ENCODE measurements at regions not wholly inside any gene's neighbourhood (a gene's known extent, or its start where the extent isn't known, plus 50 kb on each side); places are given as distances from the start of the nearest gene placed in this dataset.

- no peak for TF ChIP-seq POLR2A (IDR thresholded peaks at IDR 0.05; ENCODE audit: low read length)
- no peak for TF ChIP-seq CBX8 (IDR thresholded peaks at IDR 0.05)
- no peak for TF ChIP-seq FOXS1 (CRISPR knock-in tag; IDR thresholded peaks at IDR 0.05)
- no peak for TF ChIP-seq HES2 (IDR thresholded peaks at IDR 0.05)
- no peak for TF ChIP-seq EHMT2 (IDR thresholded peaks at IDR 0.05; ENCODE audit: low read depth)
- no peak for TF ChIP-seq CTCF (IDR thresholded peaks at IDR 0.05)
- TF ChIP-seq HOXB13 (CRISPR knock-in tag; IDR thresholded peaks at IDR 0.05; ENCODE audit: low read depth): no peak
- no peak for TF ChIP-seq KDM1A (IDR thresholded peaks at IDR 0.05; ENCODE audit: low read depth)
- no peak for TF ChIP-seq TFCP2L1 (CRISPR knock-in tag; IDR thresholded peaks at IDR 0.05)
- TF ChIP-seq ATOH8 (CRISPR knock-in tag; IDR thresholded peaks at IDR 0.05; ENCODE audit: low read depth): no peak
- no peak for TF ChIP-seq HOXB5 (CRISPR knock-in tag; IDR thresholded peaks at IDR 0.05)
- TF ChIP-seq POLR2AphosphoS2 (conservative IDR thresholded peaks at IDR 0.05; ENCODE audit: low read length): no peak
- Histone ChIP-seq H3K9me3 (0 out of 3 replicates have a peak, but pooled peaks cover 5% of the 10 kb centered on the region), H3K4me3 (no peak overlapping the region), H3K27ac (peak overlapping the region in 1 of 2 experiments; percentile 7; a peak in 1 of 6 replicates), H3K4me1 (no peaks in the 10 kb centered on the region), H3K4me2 (no peak overlapping the region)
- DNase-seq (ENCODE audit: low read depth in 1 of 2, low spot score in 1 of 2) (no peak), ATAC-seq (no peak), FAIRE-seq (no peak)
- POLR2A ChIA-PET: no interaction called here
- CTCF ChIA-PET: interaction anchor here (1.2 kb wide), 1 partner anchor 11 kb away, joined by 3 read pairs; no protein-coding TSS in a partner anchor
Observed at GRCh38 chr6:40968620-40969164, 70.3 kb downstream of the UNC5CL start.

- no peak for ATAC-seq
- H3K4me2 ChIP-seq: no peak overlapping the region
- no peaks in the 10 kb centered on the region for H3K9me3 ChIP-seq
- TF ChIP-seq NPAS2 (CRISPR knock-in tag; IDR thresholded peaks at IDR 0.05; ENCODE audit: borderline replicate concordance): no peak
- TF ChIP-seq HOXB13 (CRISPR knock-in tag; IDR thresholded peaks at IDR 0.05; ENCODE audit: low read depth): no peak
- no peak for TF ChIP-seq HMGXB4 (CRISPR knock-in tag; IDR thresholded peaks at IDR 0.05; ENCODE audit: borderline replicate concordance)
- TF ChIP-seq ELK1 (IDR thresholded peaks at IDR 0.05; ENCODE audit: low read depth, low read length): no peak
- TF ChIP-seq RFX5 (IDR thresholded peaks at IDR 0.05): no peak
- no peak for TF ChIP-seq HDAC2 (IDR thresholded peaks at IDR 0.05)
- peaks cover 9% of the 10 kb centered on the region for H3K4me1 ChIP-seq
- H3K27ac ChIP-seq: no peak overlapping the region
- WGBS (ENCODE audit: missing lambda C conversion rate): 90% methylated on average over 4 of the region's 4 CpGs
- ChIA-PET CTCF (no interaction called here), POLR2A (no interaction called here)
- no peak overlapping the region for H3K4me3 ChIP-seq
- no peak for DNase-seq (ENCODE audit: low read depth in 1 of 2, low spot score in 1 of 2)
- no peak for FAIRE-seq
Observed at GRCh38 chr6:40966860-40967259, 72.2 kb downstream of the UNC5CL start.

- Histone ChIP-seq H3K9me3 (no peaks in the 10 kb centered on the region), H3K27ac (no peak overlapping the region), H3K4me2 (no peak overlapping the region), H3K4me1 (peaks cover 28% of the 10 kb centered on the region), H3K4me3 (no peak overlapping the region)
- no peak for ATAC-seq
- ChIA-PET POLR2A (no interaction called here), CTCF (no interaction called here)
- DNase-seq (ENCODE audit: low read depth in 1 of 2, low spot score in 1 of 2): no peak
- WGBS (ENCODE audit: missing lambda C conversion rate): 90% methylated on average over 2 of the region's 2 CpGs
- no peak for FAIRE-seq
- TF ChIP-seq RNF2 (IDR thresholded peaks at IDR 0.05; ENCODE audit: borderline replicate concordance, low read depth): no peak
- no peak for TF ChIP-seq PBX3 (IDR thresholded peaks at IDR 0.05)
- no peak for TF ChIP-seq ELK1 (IDR thresholded peaks at IDR 0.05; ENCODE audit: low read depth, low read length)
- no peak for TF ChIP-seq ZSCAN20 (CRISPR knock-in tag; IDR thresholded peaks at IDR 0.05)
- no peak for TF ChIP-seq ZNF302 (CRISPR knock-in tag; IDR thresholded peaks at IDR 0.05)
- no peak for TF ChIP-seq EHMT2 (IDR thresholded peaks at IDR 0.05; ENCODE audit: low read depth)
- no peak for TF ChIP-seq TFCP2L1 (CRISPR knock-in tag; IDR thresholded peaks at IDR 0.05)
- TF ChIP-seq BCL3 (IDR thresholded peaks at IDR 0.05): no peak
- TF ChIP-seq ESRRA (IDR thresholded peaks at IDR 0.05; ENCODE audit: borderline replicate concordance, low read length): no peak
- no peak for TF ChIP-seq HOXB5 (CRISPR knock-in tag; IDR thresholded peaks at IDR 0.05)
- no peak for TF ChIP-seq MAFK (IDR thresholded peaks at IDR 0.05; ENCODE audit: partially characterized antibody)
- no peak for TF ChIP-seq FOXS1 (CRISPR knock-in tag; IDR thresholded peaks at IDR 0.05)
- no peak for TF ChIP-seq RARB (CRISPR knock-in tag; IDR thresholded peaks at IDR 0.05)
Observed at GRCh38 chr6:40965046-40965445, 74.0 kb downstream of the UNC5CL start.
